ENCODE measurements at regions not wholly inside any gene's neighbourhood (a gene's known extent, or its start where the extent isn't known, plus 50 kb on each side); places are given as distances from the start of the nearest gene placed in this dataset.

- H2BK5ac ChIP-seq (ENCODE audit: low read depth, low read length) = no peak overlapping the region
- POLR2A ChIA-PET (ENCODE audit: partially characterized antibody) = no interaction called here
- no peak for FAIRE-seq
Observed at GRCh38 chr13:21883713-21884112, 212.8 kb downstream of the FGF9 start.

More at GRCh38 chr13:21883713-21884112, 212.8 kb downstream of the FGF9 start:
- Histone ChIP-seq H3K4me1 (replicated peaks in 1 of 4; ENCODE audit: control insufficient read depth in 3 of 4, insufficient read depth in 4 of 4, low read length in 3 of 4) (no peaks in the 10 kb centered on the region), H3K4me2 (ENCODE audit: insufficient read depth in 1 of 2, low read depth in 2 of 2, low read length in 2 of 2) (no peak overlapping the region), H2BK20ac (ENCODE audit: low read length) (no peak overlapping the region), H2BK120ac (replicated peaks; ENCODE audit: low read depth, low read length) (no peak overlapping the region), H3K9ac (replicated peaks in 1 of 4; ENCODE audit: extremely low read depth in 1 of 4, low read depth in 3 of 4, low read length in 3 of 4) (no peak overlapping the region), H2AK5ac (ENCODE audit: low read depth, low read length) (no peak overlapping the region), H3K56ac (replicated peaks; ENCODE audit: insufficient read length, low read depth, low read length) (no peak overlapping the region), H3K14ac (ENCODE audit: insufficient read length) (no peak overlapping the region), H3K18ac (ENCODE audit: extremely low read depth, low read length) (no peak overlapping the region), H4K8ac (ENCODE audit: extremely low read depth, insufficient read depth, low read length) (no peak overlapping the region), H4K5ac (ENCODE audit: insufficient read length, low read depth, low read length) (no peak overlapping the region), H3K4ac (replicated peaks; ENCODE audit: insufficient read length, low read depth, low read length) (no peak overlapping the region), H3K27ac (ENCODE audit: low read depth, low read length) (no peak overlapping the region), H4K20me1 (replicated peaks in 1 of 2; ENCODE audit: control insufficient read depth in 1 of 2, insufficient read depth in 2 of 2, low read length in 2 of 2) (no peaks in the 10 kb centered on the region), H3K23ac (ENCODE audit: insufficient read length) (no peak overlapping the region), H3K9me3 (ENCODE audit: insufficient read depth in 2 of 2, low read depth in 1 of 2, low read length in 1 of 2) (no peaks in the 10 kb centered on the region), H3K36me3 (ENCODE audit: control insufficient read depth in 2 of 4, insufficient read depth in 4 of 4, low read length in 3 of 4) (no peaks in the 10 kb centered on the region), H2BK12ac (ENCODE audit: low read depth, low read length) (no peak overlapping the region), H3K79me1 (ENCODE audit: low read depth, low read length) (no peaks in the 10 kb centered on the region), H3K79me2 (ENCODE audit: control insufficient read depth in 1 of 2, insufficient read depth in 2 of 2, low read length in 2 of 2) (no peaks in the 10 kb centered on the region), H2AFZ (ENCODE audit: low read length) (no peak overlapping the region), H3K4me3 (ENCODE audit: extremely low read depth in 1 of 4, insufficient read depth in 2 of 4, low read depth in 3 of 4, low read length in 4 of 4) (no peak overlapping the region), H3K27me3 (replicated peaks in 1 of 4; ENCODE audit: control insufficient read depth in 3 of 4, extremely low read depth in 1 of 4, insufficient read depth in 3 of 4, low read length in 3 of 4) (no peaks in the 10 kb centered on the region), H2BK15ac (ENCODE audit: low read length) (no peak overlapping the region), H3K23me2 (ENCODE audit: low read depth, low read length) (no peaks in the 10 kb centered on the region; the same call in 1 of the 2 replicates), H4K91ac (replicated peaks; ENCODE audit: insufficient read length, low read length) (no peak overlapping the region)
- WGBS, 2 experiments (ENCODE audit: extremely low coverage in 1 of 2, insufficient coverage in 1 of 2, insufficient read length in 1 of 2, insufficient replicate concordance in 2 of 2, low coverage in 1 of 2, low lambda C conversion rate in 2 of 2, missing lambda C conversion rate in 1 of 2) = 93% methylated on average over 1 of the region's 1 CpG; no CpG with 5 or more reads in 1 of the 2 experiments
- CTCF ChIA-PET (ENCODE audit: partially characterized antibody) = interaction anchor here (0.9 to 1.8 kb wide), 3 partner anchors 10 to 395 kb away, joined by 3 to 6 read pairs (median 4); no protein-coding TSS in a partner anchor
- TF ChIP-seq EGR1 (IDR thresholded peaks at IDR 0.05; ENCODE audit: borderline replicate concordance, low read depth, low read length) = no peak
- TF ChIP-seq KDM1A (IDR thresholded peaks at IDR 0.05; ENCODE audit: borderline replicate concordance, low read length) = no peak
- DNase-seq (ENCODE audit: low read depth in 1 of 2, low spot score in 2 of 2) = no peak
